ENCODE measurements at regions not wholly inside any gene's neighbourhood (a gene's known extent, or its start where the extent isn't known, plus 50 kb on each side); places are given as distances from the start of the nearest gene placed in this dataset.

- no peak for DNase-seq
Measured at GRCh38 chr16:79367822-79368221, 232.7 kb downstream of the MAF start.

GRCh38 chr16:79366635-79367034 is 233.9 kb downstream of the MAF start:
- DNase-seq = no peak

- DNase-seq = no peak
Measured at GRCh38 chr16:79365702-79366101, 234.8 kb downstream of the MAF start.

GRCh38 chr16:79363484-79363883 is 237.1 kb downstream of the MAF start:
- no peak for DNase-seq

GRCh38 chr16:79363035-79363434 is 237.5 kb downstream of the MAF start:
- DNase-seq = no peak

- no peak for DNase-seq
Measured at GRCh38 chr16:79362300-79362970, 238.1 kb downstream of the MAF start.

GRCh38 chr16:79361132-79361751 is 239.3 kb downstream of the MAF start:
- no peak for DNase-seq

- no peak for DNase-seq
Measured at GRCh38 chr16:79360267-79360666, 240.3 kb downstream of the MAF start.

- no peak for DNase-seq
Measured at GRCh38 chr16:79359082-79359481, 241.5 kb downstream of the MAF start.

- no peak for DNase-seq
Measured at GRCh38 chr16:79358188-79358587, 242.3 kb downstream of the MAF start.

GRCh38 chr16:79355600-79356358 is 244.8 kb downstream of the MAF start:
- DNase-seq = no peak

GRCh38 chr16:79351927-79352326 is 248.6 kb downstream of the MAF start:
- no peak for DNase-seq

GRCh38 chr16:79349803-79350202 is 250.7 kb downstream of the MAF start:
- no peak for DNase-seq

- DNase-seq = no peak
Measured at GRCh38 chr16:79348521-79349306, 251.8 kb downstream of the MAF start.

- DNase-seq = no peak
Measured at GRCh38 chr16:79347277-79347676, 253.3 kb downstream of the MAF start.

- DNase-seq = no peak
Measured at GRCh38 chr16:79339863-79340262, 260.7 kb downstream of the MAF start.

GRCh38 chr16:79337906-79338305 is 262.6 kb downstream of the MAF start:
- no peak for DNase-seq

GRCh38 chr16:79336437-79337229 is 263.9 kb downstream of the MAF start:
- no peak for DNase-seq

GRCh38 chr16:79334127-79334526 is 266.4 kb downstream of the MAF start:
- DNase-seq = no peak

GRCh38 chr16:79331066-79331465 is 269.5 kb downstream of the MAF start:
- no peak for DNase-seq

- no peak for DNase-seq
Measured at GRCh38 chr16:79329967-79330366, 270.6 kb downstream of the MAF start.

GRCh38 chr16:79329166-79329521 is 271.4 kb downstream of the MAF start:
- DNase-seq = no peak
